Spleen (tissue), 11 donors: ENCODE measurements at regions not wholly inside any gene's neighbourhood (a gene's known extent, or its start where the extent isn't known, plus 50 kb on each side); places are given as distances from the start of the nearest gene placed in this dataset.

ENCODE experiments used
- DNase-seq: peaks from one replicate; pipeline ENCODE4 v3.0.0-alpha.2; 2020
- H3K27ac ChIP-seq, 8 donors: fragments of 200-600 bp; sonication (generic) in 7 of 8; 1 replicate in 4 of 8; 2 replicates in 4 of 8; pipeline versions ENCODE4 v1.5.0 to v1.8.0; 2016 to 2021; ENCODE audit warnings: inconsistent platforms in 4 of 8, mild to moderate bottlenecking in 4 of 8, moderate library complexity in 1 of 8
- H3K27me3 ChIP-seq, 7 donors: fragments of 200-600 bp; sonication (generic) in 6 of 7; replicated peaks in 1 of 7; 1 replicate in 4 of 7; 2 replicates in 3 of 7; pipeline versions ENCODE4 v1.5.0 to v1.8.0; 2016 to 2021; ENCODE audit warnings: inconsistent platforms in 3 of 7, mild to moderate bottlenecking in 1 of 7
- H3K36me3 ChIP-seq, 6 donors: fragments of 200-600 bp; sonication (generic) in 5 of 6; 1 replicate in 4 of 6; 2 replicates in 2 of 6; pipeline versions ENCODE4 v1.5.0 to v1.8.0; 2016 to 2021; ENCODE audit warnings: inconsistent platforms in 2 of 6
- H3K4me1 ChIP-seq, 6 donors: fragments of 200-600 bp; sonication (generic) in 5 of 6; 1 replicate in 3 of 6; 2 replicates in 3 of 6; pipeline versions ENCODE4 v1.5.0 to v1.8.0; 2016 to 2021; ENCODE audit warnings: inconsistent platforms in 3 of 6
- H3K4me3 ChIP-seq, 8 donors: fragments of 200-600 bp; sonication (generic) in 7 of 8; 1 replicate in 4 of 8; 2 replicates in 4 of 8; pipeline versions ENCODE4 v1.5.0 to v1.8.0; 2016 to 2021; ENCODE audit warnings: inconsistent platforms in 4 of 8, mild to moderate bottlenecking in 4 of 8, moderate library complexity in 2 of 8
- H3K9me3 ChIP-seq, 8 donors: fragments of 200-600 bp; sonication (generic) in 7 of 8; 1 replicate in 4 of 8; 2 replicates in 4 of 8; pipeline versions ENCODE4 v1.5.0 to v1.8.0; 2016 to 2021; ENCODE audit warnings: inconsistent platforms in 4 of 8
- POLR2A ChIP-seq, 3 donors: fragments of 450-650 bp; IDR thresholded peaks; one replicate each; pipeline ENCODE4 v1.5.1; 2017; ENCODE audit warnings: antibody characterized with exemption in 3 of 3, mild to moderate bottlenecking in 1 of 3
- POLR2AphosphoS5 ChIP-seq, 3 donors: sonication (generic); formaldehyde crosslinking; IDR thresholded peaks; one replicate each; pipeline ENCODE4 v1.5.1; 2017; ENCODE audit warnings: antibody characterized with exemption in 3 of 3
- WGBS, 5 donors: extraction: QIAGEN DNeasy Blood & Tissue Kit in 3 of 5; methylation state at CpG; one replicate each; pipeline versions ENCODE4 v1.1.5 to v1.1.7; 2013 to 2018; 5-methylcytosine and 5-hydroxymethylcytosine counted together
- intact Hi-C: fragments of 100-400 bp; cut with DNase I; formaldehyde crosslinking; loops from one replicate; pipeline ENCODE4 v1.15.0; 2023; ENCODE audit warnings: low total_unique reads
- TF ChIP-seq, protein P1 (sequence below), 11 experiments: fragments of 200-600 bp in 7 of 11; fragments of 450-650 bp in 4 of 11; sonication (generic) in 4 of 11; IDR thresholded peaks in 8 of 11; conservative IDR thresholded peaks in 3 of 11; 1 replicate in 7 of 11; 2 replicates in 4 of 11; pipeline versions ENCODE4 v1.4.0 to v1.8.0; 2016 to 2021; ENCODE audit warnings: antibody characterized with exemption in 11 of 11, inconsistent platforms in 4 of 11, mild to moderate bottlenecking in 1 of 11
- donor health status: healthy with polysubstance abuse.
- donor health status: DM: no; HTN: no; CAD: no; lungs with moderate emphysema.
- donor health status: DM: no; HTN: no; CAD: no.
- donor health status: Bipolar disorder and iron deficiency.
- donor health status: healthy.
- donor health status: DM: no; HTN: no; CAD: no.
- donor health status: DM: yes; HTN: yes; CAD: no.

- WGBS, 5 donors = 71 to 87% (median 82%) methylated on average over 1 of the region's 1 CpG
- no peak for DNase-seq
- Histone ChIP-seq H3K36me3 (no peaks in the 10 kb centered on the region), H3K27me3 (no peaks in the 10 kb centered on the region), H3K27ac (no peak overlapping the region), H3K4me3 (no peak overlapping the region), H3K4me1 (no peaks in the 10 kb centered on the region), H3K9me3 (peaks cover 0 to 23% (median 16%) of the 10 kb centered on the region in 8 donors)
- intact Hi-C loops = no loop called here
- TF ChIP-seq POLR2A (IDR thresholded peaks at IDR 0.05) = no peak
- TF ChIP-seq, protein P1, sequence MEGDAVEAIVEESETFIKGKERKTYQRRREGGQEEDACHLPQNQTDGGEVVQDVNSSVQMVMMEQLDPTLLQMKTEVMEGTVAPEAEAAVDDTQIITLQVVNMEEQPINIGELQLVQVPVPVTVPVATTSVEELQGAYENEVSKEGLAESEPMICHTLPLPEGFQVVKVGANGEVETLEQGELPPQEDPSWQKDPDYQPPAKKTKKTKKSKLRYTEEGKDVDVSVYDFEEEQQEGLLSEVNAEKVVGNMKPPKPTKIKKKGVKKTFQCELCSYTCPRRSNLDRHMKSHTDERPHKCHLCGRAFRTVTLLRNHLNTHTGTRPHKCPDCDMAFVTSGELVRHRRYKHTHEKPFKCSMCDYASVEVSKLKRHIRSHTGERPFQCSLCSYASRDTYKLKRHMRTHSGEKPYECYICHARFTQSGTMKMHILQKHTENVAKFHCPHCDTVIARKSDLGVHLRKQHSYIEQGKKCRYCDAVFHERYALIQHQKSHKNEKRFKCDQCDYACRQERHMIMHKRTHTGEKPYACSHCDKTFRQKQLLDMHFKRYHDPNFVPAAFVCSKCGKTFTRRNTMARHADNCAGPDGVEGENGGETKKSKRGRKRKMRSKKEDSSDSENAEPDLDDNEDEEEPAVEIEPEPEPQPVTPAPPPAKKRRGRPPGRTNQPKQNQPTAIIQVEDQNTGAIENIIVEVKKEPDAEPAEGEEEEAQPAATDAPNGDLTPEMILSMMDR (IDR thresholded peaks at IDR 0.05 in 8 of 11, conservative IDR thresholded peaks at IDR 0.05 in 3 of 11) = no peak
- no peak for TF ChIP-seq POLR2AphosphoS5 (IDR thresholded peaks at IDR 0.05)
Observed at GRCh38 chr5:87844449-87844848, 424.2 kb downstream of the TMEM161B start.

GRCh38 chr5:87836696-87837095 lies 424.0 kb upstream of the CCNH start:
- TF ChIP-seq POLR2A (IDR thresholded peaks at IDR 0.05) = no peak
- no peak for TF ChIP-seq POLR2AphosphoS5 (IDR thresholded peaks at IDR 0.05)
- TF ChIP-seq, protein P1 (IDR thresholded peaks at IDR 0.05 in 8 of 11, conservative IDR thresholded peaks at IDR 0.05 in 3 of 11) = no peak
- Histone ChIP-seq H3K4me1 (no peaks in the 10 kb centered on the region), H3K9me3 (peaks cover 7 to 62% (median 46%) of the 10 kb centered on the region in 8 donors), H3K36me3 (no peaks in the 10 kb centered on the region), H3K4me3 (no peak overlapping the region), H3K27ac (no peak overlapping the region), H3K27me3 (no peaks in the 10 kb centered on the region)
- intact Hi-C loops = no loop called here
- 33 to 47% (median 42%) methylated on average over 1 of the region's 1 CpG for WGBS, 5 donors
- DNase-seq = no peak

DNA sequence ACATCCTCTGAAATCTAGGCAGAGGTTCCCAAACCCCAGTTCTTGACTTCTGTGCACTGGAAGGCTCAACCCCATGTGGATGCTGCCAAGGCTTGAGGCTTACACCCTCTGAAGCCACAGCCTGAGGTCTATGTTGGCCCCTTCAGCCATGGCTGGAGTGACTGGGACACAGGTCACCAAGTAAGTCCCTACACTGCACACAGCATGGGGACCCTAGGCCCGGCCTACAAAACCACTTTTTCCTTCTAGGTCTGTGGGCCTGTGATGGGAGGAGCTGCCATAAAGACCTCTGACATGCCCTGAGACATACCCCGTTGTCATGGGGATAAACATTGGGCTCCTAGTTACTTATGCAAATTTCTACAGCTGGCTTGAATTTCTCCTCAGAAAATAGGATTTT lies 418.8 kb upstream of the CCNH start:
- peaks cover 0 to 39% (median 30%) of the 10 kb centered on the region in 8 donors for H3K9me3 ChIP-seq
- H3K36me3 ChIP-seq = no peaks in the 10 kb centered on the region
- TF ChIP-seq POLR2A (IDR thresholded peaks at IDR 0.05) = no peak
- TF ChIP-seq, protein P1 (IDR thresholded peaks at IDR 0.05 in 8 of 11, conservative IDR thresholded peaks at IDR 0.05 in 3 of 11) = no peak
- TF ChIP-seq POLR2AphosphoS5 (IDR thresholded peaks at IDR 0.05) = no peak
- H3K27ac ChIP-seq = no peak overlapping the region
- H3K4me3 ChIP-seq = no peak overlapping the region
- intact Hi-C loops = no loop called here
- H3K27me3 ChIP-seq = no peaks in the 10 kb centered on the region
- no peak for DNase-seq
- WGBS, 5 donors = 66 to 81% (median 75%) methylated on average over 2 of the region's 2 CpGs
- H3K4me1 ChIP-seq = no peaks in the 10 kb centered on the region

DNA sequence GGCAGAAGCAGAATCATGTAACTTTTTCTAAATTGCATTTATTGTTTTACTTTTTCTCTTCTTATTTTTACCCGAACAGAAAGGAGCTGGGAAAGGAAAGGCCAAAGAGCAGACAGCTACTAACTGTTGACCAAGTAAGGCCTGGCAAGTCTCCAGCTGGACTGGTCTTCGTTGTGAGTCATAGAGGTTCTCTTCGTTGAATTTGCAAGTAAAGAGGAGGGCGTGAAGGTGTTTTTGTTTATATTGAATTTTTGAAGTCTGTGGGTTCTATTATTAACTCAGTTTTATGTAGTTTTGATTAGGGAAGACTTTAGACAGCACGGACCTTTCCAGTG lies 416.5 kb upstream of the CCNH start:
- Histone ChIP-seq H3K4me1 (no peaks in the 10 kb centered on the region), H3K36me3 (no peaks in the 10 kb centered on the region), H3K27ac (no peak overlapping the region), H3K4me3 (no peak overlapping the region), H3K9me3 (peaks cover 0 to 33% (median 25%) of the 10 kb centered on the region in 8 donors), H3K27me3 (no peaks in the 10 kb centered on the region)
- 60 to 76% (median 74%) methylated on average over 5 of the region's 5 CpGs for WGBS, 5 donors
- no peak for DNase-seq
- intact Hi-C loops = no loop called here
- TF ChIP-seq, protein P1 (IDR thresholded peaks at IDR 0.05 in 8 of 11, conservative IDR thresholded peaks at IDR 0.05 in 3 of 11) = no peak
- TF ChIP-seq POLR2A (IDR thresholded peaks at IDR 0.05) (no peak), POLR2AphosphoS5 (IDR thresholded peaks at IDR 0.05) (no peak)
